A673 (cell line): ENCODE measurements at regions not wholly inside any gene's neighbourhood (a gene's known extent, or its start where the extent isn't known, plus 50 kb on each side); places are given as distances from the start of the nearest gene placed in this dataset.

Experiments used
- BruUV-seq: library from RNA; stranded (reverse); fragments of 400-500 nt; replicated peaks from 2 replicates; lab custom pipeline; 2021; lab: Mats Ljungman, UMichigan
- CTCF ChIA-PET: fragments of 300-600 bp; sonication (Branson Sonifier 250); formaldehyde crosslinking; loops from one replicate; lab custom pipeline; 2022; ENCODE audit warnings: antibody characterized with exemption; lab: Charles Lee
- POLR2A ChIA-PET: fragments of 300-600 bp; sonication (Branson Sonifier 250); formaldehyde crosslinking; loops from one replicate; lab custom pipeline; 2022; ENCODE audit warnings: antibody characterized with exemption; ENCODE audit not compliant: low non-redundant PET; lab: Charles Lee
- DNase-seq: peaks from one replicate; pipeline ENCODE4 v3.0.0-alpha.2; 2015; ENCODE audit warnings: low spot score
- H3K27ac ChIP-seq: fragments of 200-600 bp; sonication (generic); 2 replicates; pipeline ENCODE4 v1.5.1; 2016; ENCODE audit warnings: mixed run types, low read depth, mild to moderate bottlenecking, mixed read lengths, antibody characterized with exemption, low read length; ENCODE audit not compliant: poor library complexity, severe bottlenecking
- H3K27me3 ChIP-seq: fragments of 200-600 bp; sonication (generic); replicated peaks from 2 replicates; pipeline ENCODE4 v1.6.1; 2017; ENCODE audit warnings: mixed run types, low read depth, mild to moderate bottlenecking, mixed read lengths, antibody characterized with exemption, low read length; ENCODE audit not compliant: insufficient read depth, poor library complexity
- H3K36me3 ChIP-seq: fragments of 200-600 bp; sonication (generic); 2 replicates; pipeline ENCODE4 v1.6.1; 2016; ENCODE audit warnings: mixed run types, mild to moderate bottlenecking, mixed read lengths, antibody characterized with exemption, low read length; ENCODE audit not compliant: insufficient read depth, poor library complexity, severe bottlenecking
- H3K4me1 ChIP-seq: fragments of 200-600 bp; sonication (generic); 2 replicates; pipeline ENCODE4 v1.6.1; 2017; ENCODE audit warnings: mixed run types, mild to moderate bottlenecking, mixed read lengths, antibody characterized with exemption, low read length; ENCODE audit not compliant: insufficient read depth, poor library complexity, severe bottlenecking
- H3K4me3 ChIP-seq: fragments of 200-600 bp; sonication (generic); 2 replicates; pipeline ENCODE4 v1.5.1; 2016; ENCODE audit warnings: low read depth, mixed run types, mild to moderate bottlenecking, mixed read lengths, low read length; ENCODE audit not compliant: poor library complexity, severe bottlenecking
- H3K9me3 ChIP-seq: fragments of 200-600 bp; sonication (generic); 2 replicates; pipeline ENCODE4 v1.6.1; 2016; ENCODE audit warnings: mixed run types, low read depth, mild to moderate bottlenecking, mixed read lengths, antibody characterized with exemption, low read length; ENCODE audit not compliant: poor library complexity, severe bottlenecking
- CTCF ChIP-seq: fragments of 300-800, 200-600 bp; sonication (generic); conservative IDR thresholded peaks from 2 replicates; pipeline ENCODE4 v1.5.1; 2017; ENCODE audit warnings: low read depth, mild to moderate bottlenecking, antibody characterized with exemption, low read length, moderate library complexity, mixed read lengths
- EZH2 ChIP-seq: fragments of 200-600 bp; sonication (generic); IDR thresholded peaks from 2 replicates; pipeline ENCODE4 v1.6.1; 2017; ENCODE audit warnings: borderline replicate concordance, low read depth, mild to moderate bottlenecking, mixed read lengths, antibody characterized with exemption, low read length; ENCODE audit not compliant: poor library complexity, severe bottlenecking
- intact Hi-C: fragments of 100-400 bp; cut with micrococcal nuclease; formaldehyde crosslinking; loops from one replicate; pipeline ENCODE4 v1.10.0; 2022; ENCODE audit not compliant: unreplicated experiment

- POLR2A ChIA-PET = no interaction called here
- DNase-seq = no peak
- no peaks in the 10 kb centered on the region for H3K27me3 ChIP-seq
- no TSS peak for BruUV-seq
- intact Hi-C loops = no loop called here
- H3K36me3 ChIP-seq = no peaks in the 10 kb centered on the region
- no peak overlapping the region for H3K27ac ChIP-seq
- CTCF ChIA-PET = interaction anchor here (0.5 kb wide), 1 partner anchor 1483 kb away, joined by 3 read pairs; no protein-coding TSS in a partner anchor
- no peaks in the 10 kb centered on the region for H3K4me1 ChIP-seq
- TF ChIP-seq CTCF (no peak), EZH2 (no peak)
- peaks cover 5% of the 10 kb centered on the region for H3K9me3 ChIP-seq
- H3K4me3 ChIP-seq = no peak overlapping the region
Measured at GRCh38 chr12:78441737-78442453, 422.7 kb upstream of the SYT1 start.

GRCh38 chr12:78442454-78442801, 422.1 kb upstream of the SYT1 start:
- H3K4me3 ChIP-seq = no peak overlapping the region
- H3K36me3 ChIP-seq = no peaks in the 10 kb centered on the region
- BruUV-seq = no TSS peak
- no peak overlapping the region for H3K27ac ChIP-seq
- ChIA-PET CTCF (interaction anchor here (0.5 kb wide), 1 partner anchor 1482 kb away, joined by 3 read pairs; no protein-coding TSS in a partner anchor), POLR2A (no interaction called here)
- peaks cover 5% of the 10 kb centered on the region for H3K9me3 ChIP-seq
- TF ChIP-seq EZH2 = no peak
- no peak for TF ChIP-seq CTCF
- no peaks in the 10 kb centered on the region for H3K27me3 ChIP-seq
- H3K4me1 ChIP-seq = no peaks in the 10 kb centered on the region
- no peak for DNase-seq
- intact Hi-C loops = no loop called here

DNA sequence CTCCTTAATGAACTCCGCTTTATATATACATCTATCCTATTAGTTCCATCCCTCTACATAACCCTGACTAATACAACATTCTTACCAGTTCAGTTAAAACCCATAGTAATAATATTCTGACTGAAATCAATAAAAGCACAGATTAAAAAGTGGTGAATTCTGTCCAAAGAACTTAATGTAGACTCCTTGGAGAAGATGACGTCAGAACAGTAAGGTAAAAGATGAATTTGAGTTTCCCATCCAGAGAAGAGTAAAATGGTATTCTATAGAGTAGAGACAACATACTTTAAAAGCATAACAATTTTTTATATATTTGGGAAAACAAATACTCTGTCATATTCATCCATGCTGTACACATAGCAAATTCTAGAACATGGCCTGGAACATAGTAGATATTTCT, 418.0 kb upstream of the SYT1 start:
- Histone ChIP-seq H3K4me3 (no peak overlapping the region), H3K4me1 (no peaks in the 10 kb centered on the region), H3K27me3 (no peaks in the 10 kb centered on the region), H3K36me3 (no peaks in the 10 kb centered on the region), H3K9me3 (no peaks in the 10 kb centered on the region), H3K27ac (no peak overlapping the region)
- TF ChIP-seq EZH2 = no peak
- TF ChIP-seq CTCF = no peak
- ChIA-PET POLR2A (no interaction called here), CTCF (no interaction called here)
- no peak for DNase-seq
- no TSS peak for BruUV-seq
- intact Hi-C loops = no loop called here
